BE2C (cell line): ENCODE measurements at regions not wholly inside any gene's neighbourhood (a gene's known extent, or its start where the extent isn't known, plus 50 kb on each side); places are given as distances from the start of the nearest gene placed in this dataset.

Experiments used
- DNase-seq: peaks from one replicate; pipeline ENCODE4 v3.0.0-alpha.2; 2020
- H3K27me3 ChIP-seq: fragments of 250-450 bp; sonication (Bioruptor Pico); 2 replicates; pipeline ENCODE4 v1.5.1; 2020; ENCODE audit warnings: mild to moderate bottlenecking
- H3K36me3 ChIP-seq: fragments of 250-450 bp; sonication (Bioruptor Pico); 2 replicates; pipeline ENCODE4 v1.5.1; 2020; ENCODE audit warnings: mild to moderate bottlenecking
- H3K4me1 ChIP-seq: fragments of 250-450 bp; sonication (Bioruptor Pico); 2 replicates; pipeline ENCODE4 v1.5.1; 2020
- H3K4me3 ChIP-seq: 2 replicates; pipeline ENCODE4 v1.5.1; 2011; ENCODE audit warnings: low read depth, low read length
- H3K9me3 ChIP-seq: fragments of 250-450 bp; sonication (Bioruptor Pico); 2 replicates; pipeline ENCODE4 v1.5.1; 2020
- TF ChIP-seq, protein P1 (sequence below): IDR thresholded peaks from 2 replicates; pipeline ENCODE4 v1.5.1; 2012; ENCODE audit warnings: mild to moderate bottlenecking, low read depth, low read length

DNA sequence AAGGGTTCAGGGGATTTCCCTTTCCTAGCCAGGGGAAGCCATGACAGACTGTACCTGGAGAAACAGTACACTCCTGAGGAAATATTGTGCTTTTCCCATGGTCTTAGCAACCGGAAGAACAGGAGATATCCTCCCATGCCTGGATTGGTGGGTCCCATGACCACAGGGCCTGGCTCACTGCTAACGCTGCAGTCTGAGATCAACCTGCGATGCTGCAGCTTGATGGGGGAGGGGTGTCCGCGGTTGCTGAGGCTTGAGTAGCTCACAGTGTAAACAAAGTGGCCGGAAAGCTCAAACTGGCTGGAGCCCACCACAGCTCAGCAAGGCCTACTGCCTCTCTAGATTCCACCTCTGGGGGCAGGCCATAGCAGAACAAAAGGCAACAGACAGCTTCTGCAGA is 819.5 kb downstream of the TECRL start:
- Histone ChIP-seq H3K36me3 (no peaks in the 10 kb centered on the region), H3K9me3 (no peaks in the 10 kb centered on the region), H3K27me3 (no peaks in the 10 kb centered on the region), H3K4me3 (no peak overlapping the region), H3K4me1 (no peaks in the 10 kb centered on the region)
- no peak for DNase-seq
- TF ChIP-seq, protein P1, sequence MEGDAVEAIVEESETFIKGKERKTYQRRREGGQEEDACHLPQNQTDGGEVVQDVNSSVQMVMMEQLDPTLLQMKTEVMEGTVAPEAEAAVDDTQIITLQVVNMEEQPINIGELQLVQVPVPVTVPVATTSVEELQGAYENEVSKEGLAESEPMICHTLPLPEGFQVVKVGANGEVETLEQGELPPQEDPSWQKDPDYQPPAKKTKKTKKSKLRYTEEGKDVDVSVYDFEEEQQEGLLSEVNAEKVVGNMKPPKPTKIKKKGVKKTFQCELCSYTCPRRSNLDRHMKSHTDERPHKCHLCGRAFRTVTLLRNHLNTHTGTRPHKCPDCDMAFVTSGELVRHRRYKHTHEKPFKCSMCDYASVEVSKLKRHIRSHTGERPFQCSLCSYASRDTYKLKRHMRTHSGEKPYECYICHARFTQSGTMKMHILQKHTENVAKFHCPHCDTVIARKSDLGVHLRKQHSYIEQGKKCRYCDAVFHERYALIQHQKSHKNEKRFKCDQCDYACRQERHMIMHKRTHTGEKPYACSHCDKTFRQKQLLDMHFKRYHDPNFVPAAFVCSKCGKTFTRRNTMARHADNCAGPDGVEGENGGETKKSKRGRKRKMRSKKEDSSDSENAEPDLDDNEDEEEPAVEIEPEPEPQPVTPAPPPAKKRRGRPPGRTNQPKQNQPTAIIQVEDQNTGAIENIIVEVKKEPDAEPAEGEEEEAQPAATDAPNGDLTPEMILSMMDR, result no peak

DNA sequence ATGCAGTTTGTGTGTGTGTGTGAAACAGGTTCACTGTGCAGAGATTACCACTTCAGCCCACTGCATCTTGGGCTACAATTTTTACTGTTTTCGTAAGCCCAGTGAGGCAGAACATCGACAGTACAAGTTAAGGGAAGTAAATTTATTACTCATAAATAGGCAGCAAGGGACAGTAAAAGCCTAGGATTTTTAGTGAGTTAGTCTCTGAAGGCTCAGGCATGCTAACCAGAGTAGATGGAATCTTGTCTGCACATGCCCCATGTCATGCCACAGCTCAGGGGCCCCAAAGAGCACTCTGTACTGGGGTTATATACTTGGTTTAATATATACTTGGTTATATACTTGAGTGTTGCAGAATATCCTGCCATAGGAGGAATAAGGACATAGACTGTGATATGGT is 825.7 kb downstream of the TECRL start:
- Histone ChIP-seq H3K27me3 (no peaks in the 10 kb centered on the region), H3K9me3 (no peaks in the 10 kb centered on the region), H3K4me3 (no peak overlapping the region)

DNA sequence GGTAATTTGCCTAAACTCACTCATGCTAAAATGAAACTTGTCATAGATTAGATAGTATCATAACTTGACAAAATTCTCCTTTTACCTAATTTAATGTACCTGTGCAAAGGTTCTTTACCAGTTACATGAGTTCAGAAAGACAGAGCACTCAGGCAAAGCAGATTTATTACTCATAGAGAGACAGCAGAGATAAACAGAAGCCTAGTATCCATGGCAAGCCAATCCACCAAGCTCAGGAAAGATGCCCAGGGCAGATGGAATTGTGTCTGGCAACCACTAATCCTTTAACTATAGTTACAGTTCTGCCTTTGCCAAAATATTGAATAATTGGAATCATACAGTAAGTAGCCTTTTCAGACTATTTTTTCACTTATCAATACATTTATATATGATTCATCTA is 826.2 kb downstream of the TECRL start:
- no peak overlapping the region for H3K4me3 ChIP-seq
- no peaks in the 10 kb centered on the region for H3K36me3 ChIP-seq
- TF ChIP-seq, protein P1, result no peak
- peak; percentile 30 for DNase-seq
- H3K4me1 ChIP-seq, result no peaks in the 10 kb centered on the region
- H3K9me3 ChIP-seq, result no peaks in the 10 kb centered on the region
- H3K27me3 ChIP-seq, result no peaks in the 10 kb centered on the region

More for the DNA sequence above, 825.7 kb downstream of the TECRL start:
- no peaks in the 10 kb centered on the region for H3K4me1 ChIP-seq
- no peaks in the 10 kb centered on the region for H3K36me3 ChIP-seq
- TF ChIP-seq, protein P1, result no peak
- no peak for DNase-seq

DNA sequence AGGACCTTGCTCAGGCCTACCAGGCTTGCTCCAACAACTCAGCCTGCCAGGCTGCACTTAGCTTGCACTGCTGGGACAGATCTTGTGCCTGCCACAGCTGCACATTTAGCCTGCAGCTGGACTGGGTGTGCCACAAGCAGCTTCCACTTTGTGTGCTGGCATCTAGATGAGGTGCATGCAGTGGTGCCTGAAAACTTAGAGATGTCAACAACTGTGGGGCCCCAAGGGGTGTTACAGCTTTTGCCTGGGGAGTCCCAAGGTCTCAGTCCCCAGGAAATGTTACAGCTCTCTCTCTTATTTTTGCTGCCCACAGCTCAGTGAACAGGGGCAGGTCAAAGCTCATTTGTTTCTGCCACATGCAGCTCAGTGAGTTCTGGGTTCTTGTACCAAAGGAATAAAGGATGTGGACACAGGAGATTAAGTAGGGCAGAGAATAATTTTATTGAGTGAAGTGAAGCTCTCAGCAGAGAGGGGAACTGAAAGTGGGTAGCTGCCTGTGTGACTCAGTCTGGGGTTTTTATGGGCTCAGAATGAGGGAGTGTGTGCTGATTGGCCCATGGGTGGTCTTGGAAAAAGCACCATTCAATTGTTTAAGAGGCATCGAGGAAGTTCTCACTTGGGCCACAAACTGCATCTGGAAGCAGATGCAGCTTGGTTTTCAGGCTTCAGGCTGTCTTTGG is 828.3 kb downstream of the TECRL start:
- no peak overlapping the region for H3K4me3 ChIP-seq
- TF ChIP-seq, protein P1, result no peak
- no peaks in the 10 kb centered on the region for H3K27me3 ChIP-seq
- H3K36me3 ChIP-seq, result no peaks in the 10 kb centered on the region
- H3K4me1 ChIP-seq, result no peaks in the 10 kb centered on the region
- H3K9me3 ChIP-seq, result no peaks in the 10 kb centered on the region
- DNase-seq, result no peak

DNA sequence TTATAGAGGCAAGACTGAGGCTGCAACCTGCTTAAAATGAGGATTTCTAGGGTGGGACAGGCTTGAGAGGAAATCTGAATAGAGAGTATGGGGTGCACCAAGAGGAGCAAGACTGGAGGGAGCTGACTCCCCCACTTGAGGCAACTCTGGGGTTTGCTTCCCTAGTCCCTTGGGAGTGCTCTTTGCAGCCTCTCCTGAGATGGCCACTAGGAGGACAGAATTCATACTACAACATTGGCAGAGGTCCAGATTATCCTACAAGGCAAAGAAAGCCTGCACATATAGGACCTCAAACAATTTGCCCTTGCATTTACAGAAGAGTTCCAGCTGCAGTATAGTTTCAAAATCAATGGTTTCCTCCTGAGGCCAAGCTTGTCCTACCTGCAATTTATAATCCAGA is 830.9 kb downstream of the TECRL start:
- H3K9me3 ChIP-seq, result no peaks in the 10 kb centered on the region
- H3K4me1 ChIP-seq, result no peaks in the 10 kb centered on the region
- peak; percentile 15 for DNase-seq
- TF ChIP-seq, protein P1, result peak; percentile 44
- H3K4me3 ChIP-seq, result no peak overlapping the region
- H3K27me3 ChIP-seq, result no peaks in the 10 kb centered on the region
- no peaks in the 10 kb centered on the region for H3K36me3 ChIP-seq

DNA sequence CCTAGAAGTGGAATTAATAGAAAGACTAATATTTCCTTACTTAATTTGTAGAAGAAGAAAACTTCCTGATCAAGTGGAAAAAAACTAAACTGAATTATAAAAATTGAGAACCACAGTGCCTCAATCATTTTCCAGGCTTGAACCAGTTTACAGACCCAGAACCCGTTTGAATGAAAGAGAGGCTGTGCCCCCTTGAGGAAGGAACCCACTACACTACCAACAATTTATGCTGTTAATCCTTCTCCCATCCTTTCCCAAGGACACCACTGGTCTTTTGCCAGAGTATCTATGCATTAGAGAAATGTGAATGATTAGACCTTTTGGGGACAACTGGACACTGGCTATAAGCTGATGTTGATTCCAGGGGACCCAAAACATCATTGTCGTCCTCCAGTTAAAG is 842.6 kb downstream of the TECRL start:
- Histone ChIP-seq H3K4me1 (no peaks in the 10 kb centered on the region), H3K27me3 (no peaks in the 10 kb centered on the region), H3K4me3 (no peak overlapping the region), H3K9me3 (no peaks in the 10 kb centered on the region), H3K36me3 (no peaks in the 10 kb centered on the region)
- TF ChIP-seq, protein P1, result no peak; the same call in 1 of the 2 replicates
- no peak for DNase-seq
